ENCODE measurements at regions not wholly inside any gene's neighbourhood (a gene's known extent, or its start where the extent isn't known, plus 50 kb on each side); places are given as distances from the start of the nearest gene placed in this dataset.

- no peaks in the 10 kb centered on the region for H3K36me3 Mint-ChIP-seq (ENCODE audit: insufficient read depth, unreplicated experiment)
- peaks cover 10% of the 10 kb centered on the region for H3K9me3 Mint-ChIP-seq (ENCODE audit: unreplicated experiment)
- ChIA-PET CTCF (no interaction called here), POLR2A (no interaction called here)
- Histone ChIP-seq H3K36me3 (ENCODE audit: control insufficient read depth, insufficient read depth, low read length) (no peaks in the 10 kb centered on the region), H3K4me1 (peaks cover 17% of the 10 kb centered on the region; the same call in 1 of the 2 replicates), H3K4me3 (ENCODE audit: low read depth, low read length) (no peak overlapping the region), H3K27me3 (replicated peaks; ENCODE audit: control insufficient read depth, insufficient read depth, low read length) (no peaks in the 10 kb centered on the region; the same call in 1 of the 2 replicates), H3K9me3 (peaks cover 6% of the 10 kb centered on the region)
- TF ChIP-seq, protein P1, sequence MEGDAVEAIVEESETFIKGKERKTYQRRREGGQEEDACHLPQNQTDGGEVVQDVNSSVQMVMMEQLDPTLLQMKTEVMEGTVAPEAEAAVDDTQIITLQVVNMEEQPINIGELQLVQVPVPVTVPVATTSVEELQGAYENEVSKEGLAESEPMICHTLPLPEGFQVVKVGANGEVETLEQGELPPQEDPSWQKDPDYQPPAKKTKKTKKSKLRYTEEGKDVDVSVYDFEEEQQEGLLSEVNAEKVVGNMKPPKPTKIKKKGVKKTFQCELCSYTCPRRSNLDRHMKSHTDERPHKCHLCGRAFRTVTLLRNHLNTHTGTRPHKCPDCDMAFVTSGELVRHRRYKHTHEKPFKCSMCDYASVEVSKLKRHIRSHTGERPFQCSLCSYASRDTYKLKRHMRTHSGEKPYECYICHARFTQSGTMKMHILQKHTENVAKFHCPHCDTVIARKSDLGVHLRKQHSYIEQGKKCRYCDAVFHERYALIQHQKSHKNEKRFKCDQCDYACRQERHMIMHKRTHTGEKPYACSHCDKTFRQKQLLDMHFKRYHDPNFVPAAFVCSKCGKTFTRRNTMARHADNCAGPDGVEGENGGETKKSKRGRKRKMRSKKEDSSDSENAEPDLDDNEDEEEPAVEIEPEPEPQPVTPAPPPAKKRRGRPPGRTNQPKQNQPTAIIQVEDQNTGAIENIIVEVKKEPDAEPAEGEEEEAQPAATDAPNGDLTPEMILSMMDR (IDR thresholded peaks at IDR 0.05; ENCODE audit: insufficient read depth in 1 of 2, low read depth in 1 of 2, low read length in 1 of 2, severe bottlenecking in 1 of 2, unreplicated experiment in 1 of 2): no peak
- H3K4me3 Mint-ChIP-seq (ENCODE audit: unreplicated experiment): no peak overlapping the region
- intact Hi-C loops (cut with micrococcal nuclease; ENCODE audit: unreplicated experiment): no loop called here
- H3K4me1 Mint-ChIP-seq (ENCODE audit: low read depth, unreplicated experiment): peaks cover 6% of the 10 kb centered on the region
- no TSS peak for BruUV-seq (replicated peaks)
- no peaks in the 10 kb centered on the region for H3K27me3 Mint-ChIP-seq (ENCODE audit: insufficient read depth, unreplicated experiment)
- H3K27ac Mint-ChIP-seq (ENCODE audit: unreplicated experiment): no peak overlapping the region
- no peak for DNase-seq
Observed at GRCh38 chr4:81527709-81528108, 56.0 kb upstream of the RASGEF1B start.

- ChIA-PET CTCF (no interaction called here), POLR2A (no interaction called here)
- Histone ChIP-seq H3K4me1 (peaks cover 17% of the 10 kb centered on the region; the same call in 1 of the 2 replicates), H3K9me3 (peaks cover 6% of the 10 kb centered on the region), H3K36me3 (ENCODE audit: control insufficient read depth, insufficient read depth, low read length) (no peaks in the 10 kb centered on the region), H3K27me3 (replicated peaks; ENCODE audit: control insufficient read depth, insufficient read depth, low read length) (no peaks in the 10 kb centered on the region; the same call in 1 of the 2 replicates), H3K4me3 (ENCODE audit: low read depth, low read length) (no peak overlapping the region)
- intact Hi-C loops (cut with micrococcal nuclease; ENCODE audit: unreplicated experiment): no loop called here
- no TSS peak for BruUV-seq (replicated peaks)
- Mint-ChIP-seq H3K9me3 (ENCODE audit: unreplicated experiment) (peaks cover 10% of the 10 kb centered on the region), H3K4me3 (ENCODE audit: unreplicated experiment) (no peak overlapping the region), H3K4me1 (ENCODE audit: low read depth, unreplicated experiment) (peaks cover 6% of the 10 kb centered on the region), H3K36me3 (ENCODE audit: insufficient read depth, unreplicated experiment) (no peaks in the 10 kb centered on the region), H3K27ac (ENCODE audit: unreplicated experiment) (no peak overlapping the region), H3K27me3 (ENCODE audit: insufficient read depth, unreplicated experiment) (no peaks in the 10 kb centered on the region)
- DNase-seq: no peak
- TF ChIP-seq, protein P1 (IDR thresholded peaks at IDR 0.05; ENCODE audit: insufficient read depth in 1 of 2, low read depth in 1 of 2, low read length in 1 of 2, severe bottlenecking in 1 of 2, unreplicated experiment in 1 of 2): no peak
Observed at GRCh38 chr4:81527115-81527514, 55.4 kb upstream of the RASGEF1B start.

DNA sequence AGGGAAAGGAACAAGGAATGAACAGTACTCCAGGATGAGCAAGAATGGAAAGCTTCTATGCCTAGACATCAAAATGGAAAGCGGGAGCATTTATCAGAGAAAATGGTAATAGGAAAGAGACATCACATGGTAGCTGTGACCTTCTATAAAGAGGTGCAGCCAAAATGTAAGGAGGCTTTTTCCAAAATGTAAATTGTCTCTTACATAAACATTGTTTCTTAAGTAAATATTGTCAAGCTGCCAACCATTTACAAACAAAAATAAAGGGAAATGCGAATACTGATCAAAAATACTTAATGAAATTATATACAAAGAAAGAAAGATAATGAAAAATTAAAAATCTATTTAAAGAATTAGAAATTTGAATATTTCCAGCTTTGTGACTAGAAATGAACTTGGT, 55.0 kb upstream of the RASGEF1B start:
- intact Hi-C loops (cut with micrococcal nuclease; ENCODE audit: unreplicated experiment): no loop called here
- no TSS peak for BruUV-seq (replicated peaks)
- ChIA-PET CTCF (no interaction called here), POLR2A (no interaction called here)
- Mint-ChIP-seq H3K27me3 (ENCODE audit: insufficient read depth, unreplicated experiment) (no peaks in the 10 kb centered on the region), H3K4me1 (ENCODE audit: low read depth, unreplicated experiment) (peaks cover 2% of the 10 kb centered on the region), H3K4me3 (ENCODE audit: unreplicated experiment) (no peak overlapping the region), H3K36me3 (ENCODE audit: insufficient read depth, unreplicated experiment) (no peaks in the 10 kb centered on the region), H3K27ac (ENCODE audit: unreplicated experiment) (no peak overlapping the region), H3K9me3 (ENCODE audit: unreplicated experiment) (peaks cover 10% of the 10 kb centered on the region)
- H3K9me3 ChIP-seq: peaks cover 6% of the 10 kb centered on the region
- no peak overlapping the region for H3K4me3 ChIP-seq (ENCODE audit: low read depth, low read length)
- H3K27me3 ChIP-seq (replicated peaks; ENCODE audit: control insufficient read depth, insufficient read depth, low read length): no peaks in the 10 kb centered on the region; the same call in 1 of the 2 replicates
- no peak for DNase-seq
- no peaks in the 10 kb centered on the region for H3K36me3 ChIP-seq (ENCODE audit: control insufficient read depth, insufficient read depth, low read length)
- TF ChIP-seq, protein P1 (IDR thresholded peaks at IDR 0.05; ENCODE audit: insufficient read depth in 1 of 2, low read depth in 1 of 2, low read length in 1 of 2, severe bottlenecking in 1 of 2, unreplicated experiment in 1 of 2): no peak
- peaks cover 16% of the 10 kb centered on the region; the same call in 1 of the 2 replicates for H3K4me1 ChIP-seq

All from Caco-2 (cell line).